Osteoblast (primary cell): ENCODE measurements at regions not wholly inside any gene's neighbourhood (a gene's known extent, or its start where the extent isn't known, plus 50 kb on each side); places are given as distances from the start of the nearest gene placed in this dataset.

ENCODE experiments used
- DNase-seq: peaks from one replicate; pipeline ENCODE4 v3.0.0; 2011; ENCODE audit warnings: low spot score, mixed read lengths; ENCODE audit not compliant: insufficient read length; ENCODE audit errors: missing footprints
- H2AFZ ChIP-seq: 2 replicates; pipeline ENCODE4 v1.6.0; 2011; ENCODE audit warnings: mild to moderate bottlenecking, low read length
- H3K27ac ChIP-seq: 2 replicates; pipeline ENCODE4 v1.5.1; 2011; ENCODE audit warnings: mild to moderate bottlenecking, low read depth, low read length, moderate library complexity
- H3K27me3 ChIP-seq: 2 replicates; pipeline ENCODE4 v1.6.0; 2012; ENCODE audit warnings: mild to moderate bottlenecking, control low read depth, inconsistent platforms, low read length, moderate library complexity; ENCODE audit not compliant: insufficient read depth
- H3K36me3 ChIP-seq: 2 replicates; pipeline ENCODE4 v1.5.1; 2011; ENCODE audit warnings: mild to moderate bottlenecking, low read length, control low read depth, moderate library complexity; ENCODE audit not compliant: insufficient read depth
- H3K4me1 ChIP-seq: 2 replicates; pipeline ENCODE4 v1.5.1; 2011; ENCODE audit warnings: mild to moderate bottlenecking, low read length, control low read depth, moderate library complexity; ENCODE audit not compliant: insufficient read depth
- H3K4me2 ChIP-seq: 2 replicates; pipeline ENCODE4 v1.6.0; 2011; ENCODE audit warnings: mild to moderate bottlenecking, low read length; ENCODE audit not compliant: insufficient read depth
- H3K4me3 ChIP-seq: fragments of 200-600 bp; sonication (generic); 3 replicates; pipeline ENCODE4 v1.5.1; 2012; ENCODE audit warnings: mild to moderate bottlenecking, low read length, inconsistent platforms; ENCODE audit not compliant: insufficient read depth
- H3K79me2 ChIP-seq: 2 replicates; pipeline ENCODE4 v1.6.0; 2012; ENCODE audit warnings: mild to moderate bottlenecking, low read length, control low read depth, inconsistent platforms; ENCODE audit not compliant: insufficient read depth
- H3K9me3 ChIP-seq: 2 replicates; pipeline ENCODE4 v1.5.1; 2011; ENCODE audit warnings: low read depth, low read length, control low read depth
- H4K20me1 ChIP-seq: 2 replicates; pipeline ENCODE4 v1.6.0; 2012; ENCODE audit warnings: mild to moderate bottlenecking, low read length, control low read depth; ENCODE audit not compliant: insufficient read depth
- TF ChIP-seq, protein P1 (sequence below): IDR thresholded peaks from 2 replicates; pipeline ENCODE4 v1.5.1; 2011; ENCODE audit warnings: mild to moderate bottlenecking, low read depth, low read length, moderate library complexity; ENCODE audit errors: extremely low read depth

DNA sequence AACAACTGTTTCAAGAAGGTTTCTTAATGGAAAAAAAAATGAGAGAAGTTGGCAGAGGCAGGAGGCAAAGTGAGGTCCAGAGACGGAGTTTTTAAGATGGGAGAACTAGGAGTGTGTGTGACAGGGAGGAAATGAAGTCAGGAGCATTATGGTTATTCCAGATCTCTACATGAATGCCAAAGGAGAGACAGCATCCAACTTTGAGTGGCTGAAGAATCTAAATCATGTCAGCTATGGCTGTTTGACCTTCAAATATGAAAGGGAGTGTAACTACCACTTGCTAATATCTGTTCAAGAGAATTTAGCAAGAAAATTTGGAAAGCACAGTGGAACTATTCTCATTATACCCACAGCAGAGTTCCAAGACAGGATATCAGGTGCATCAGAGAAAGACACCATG is 81.2 kb upstream of the CCBE1 start:
- H3K27me3 ChIP-seq = no peaks in the 10 kb centered on the region
- no peaks in the 10 kb centered on the region for H3K36me3 ChIP-seq
- TF ChIP-seq, protein P1, sequence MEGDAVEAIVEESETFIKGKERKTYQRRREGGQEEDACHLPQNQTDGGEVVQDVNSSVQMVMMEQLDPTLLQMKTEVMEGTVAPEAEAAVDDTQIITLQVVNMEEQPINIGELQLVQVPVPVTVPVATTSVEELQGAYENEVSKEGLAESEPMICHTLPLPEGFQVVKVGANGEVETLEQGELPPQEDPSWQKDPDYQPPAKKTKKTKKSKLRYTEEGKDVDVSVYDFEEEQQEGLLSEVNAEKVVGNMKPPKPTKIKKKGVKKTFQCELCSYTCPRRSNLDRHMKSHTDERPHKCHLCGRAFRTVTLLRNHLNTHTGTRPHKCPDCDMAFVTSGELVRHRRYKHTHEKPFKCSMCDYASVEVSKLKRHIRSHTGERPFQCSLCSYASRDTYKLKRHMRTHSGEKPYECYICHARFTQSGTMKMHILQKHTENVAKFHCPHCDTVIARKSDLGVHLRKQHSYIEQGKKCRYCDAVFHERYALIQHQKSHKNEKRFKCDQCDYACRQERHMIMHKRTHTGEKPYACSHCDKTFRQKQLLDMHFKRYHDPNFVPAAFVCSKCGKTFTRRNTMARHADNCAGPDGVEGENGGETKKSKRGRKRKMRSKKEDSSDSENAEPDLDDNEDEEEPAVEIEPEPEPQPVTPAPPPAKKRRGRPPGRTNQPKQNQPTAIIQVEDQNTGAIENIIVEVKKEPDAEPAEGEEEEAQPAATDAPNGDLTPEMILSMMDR = no peak
- no peaks in the 10 kb centered on the region for H3K79me2 ChIP-seq
- no peak overlapping the region for H3K4me3 ChIP-seq
- H2AFZ ChIP-seq = no peak overlapping the region
- no peak for DNase-seq
- H4K20me1 ChIP-seq = no peaks in the 10 kb centered on the region
- no peak overlapping the region for H3K4me2 ChIP-seq
- no peak overlapping the region for H3K27ac ChIP-seq
- no peaks in the 10 kb centered on the region for H3K9me3 ChIP-seq
- peaks cover 22% of the 10 kb centered on the region for H3K4me1 ChIP-seq

DNA sequence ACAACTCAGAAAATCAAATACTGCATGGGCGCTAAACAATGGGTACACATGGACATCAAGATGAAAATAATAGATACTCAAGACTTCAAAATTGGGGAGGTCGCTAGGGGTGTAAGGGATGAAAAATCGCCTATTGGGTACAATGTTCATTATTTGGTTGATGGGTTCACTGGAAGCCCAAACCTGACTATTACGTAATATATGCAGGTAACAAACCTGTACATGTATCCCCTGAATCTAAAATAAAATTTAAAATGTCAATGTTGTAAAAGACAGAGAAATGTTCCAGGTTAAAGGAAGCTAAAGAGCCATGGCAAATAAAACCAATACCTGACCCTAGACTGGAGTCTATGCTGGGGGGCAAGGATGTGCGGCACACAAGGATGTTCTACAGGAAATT is 80.4 kb upstream of the CCBE1 start:
- H4K20me1 ChIP-seq = no peaks in the 10 kb centered on the region
- H3K36me3 ChIP-seq = no peaks in the 10 kb centered on the region
- no peak for DNase-seq
- H3K27me3 ChIP-seq = no peaks in the 10 kb centered on the region
- no peaks in the 10 kb centered on the region for H3K9me3 ChIP-seq
- no peak overlapping the region for H2AFZ ChIP-seq
- H3K79me2 ChIP-seq = no peaks in the 10 kb centered on the region
- no peak overlapping the region for H3K27ac ChIP-seq
- H3K4me2 ChIP-seq = no peak overlapping the region
- TF ChIP-seq, protein P1 = no peak
- peaks cover 15% of the 10 kb centered on the region for H3K4me1 ChIP-seq
- no peak overlapping the region for H3K4me3 ChIP-seq

DNA sequence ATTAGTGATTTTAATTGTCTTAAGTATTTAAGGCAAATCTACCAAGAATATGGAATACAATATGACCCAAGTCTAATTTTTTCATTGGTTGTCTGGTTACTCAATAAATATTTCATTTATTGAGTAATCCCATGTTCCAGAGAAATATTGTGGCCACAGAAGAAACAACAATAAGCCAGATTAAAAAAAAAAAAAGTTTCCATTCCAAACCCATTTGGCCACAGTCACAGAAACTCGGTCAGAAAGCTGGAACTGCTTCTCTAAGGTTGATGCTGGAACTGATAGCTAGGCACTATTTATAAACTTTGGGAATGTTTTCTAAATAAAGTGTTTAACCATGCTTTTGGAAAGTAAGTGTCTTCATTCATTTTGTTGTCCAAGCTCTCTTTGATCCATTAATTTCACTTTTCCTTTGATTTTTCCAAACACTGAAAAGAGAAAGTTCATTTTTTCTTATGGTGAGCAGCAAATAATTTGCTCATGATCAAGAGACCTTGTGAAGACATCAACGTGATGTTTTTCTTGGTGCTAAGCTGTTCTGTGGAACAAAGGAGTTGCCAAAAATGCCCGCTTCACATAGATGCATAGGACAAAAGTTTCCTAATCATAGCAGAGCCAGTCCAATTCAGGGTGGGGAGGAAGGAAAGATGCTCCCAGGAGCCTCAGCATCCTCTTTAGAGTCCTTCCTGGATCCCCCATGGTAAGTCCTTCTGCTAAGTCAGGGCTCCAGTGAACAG is 72.1 kb upstream of the CCBE1 start:
- H3K4me2 ChIP-seq = peak overlapping the region; percentile 56
- no peak for DNase-seq
- TF ChIP-seq, protein P1 = no peak
- H3K4me1 ChIP-seq = peaks cover 16% of the 10 kb centered on the region
- H3K36me3 ChIP-seq = no peaks in the 10 kb centered on the region
- H2AFZ ChIP-seq = peak overlapping the region; percentile 14
- H3K27me3 ChIP-seq = no peaks in the 10 kb centered on the region
- H3K79me2 ChIP-seq = no peaks in the 10 kb centered on the region
- no peaks in the 10 kb centered on the region for H4K20me1 ChIP-seq
- no peaks in the 10 kb centered on the region for H3K9me3 ChIP-seq
- H3K27ac ChIP-seq = peak overlapping the region; percentile 35
- H3K4me3 ChIP-seq = peak overlapping the region; percentile 30

DNA sequence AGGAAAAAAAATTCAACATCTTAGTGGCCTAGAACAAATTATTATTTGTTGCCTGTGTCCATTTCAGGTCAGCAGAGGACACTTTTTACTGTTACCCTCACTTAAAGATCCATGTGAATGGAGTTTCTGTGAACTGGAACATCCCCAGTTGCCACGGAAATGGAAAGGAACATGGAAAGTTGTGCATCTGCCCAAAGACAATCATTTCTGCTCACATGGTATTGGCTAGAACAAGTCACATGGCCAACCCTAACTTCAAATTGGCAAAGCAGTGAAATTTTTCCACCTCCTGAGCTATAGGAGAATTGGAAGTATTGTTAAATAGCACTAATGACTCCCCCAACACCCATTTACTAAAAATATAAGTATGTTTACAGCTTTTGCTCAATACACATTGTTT is 71.2 kb upstream of the CCBE1 start:
- Histone ChIP-seq H2AFZ (no peak overlapping the region), H4K20me1 (no peaks in the 10 kb centered on the region), H3K79me2 (no peaks in the 10 kb centered on the region), H3K36me3 (no peaks in the 10 kb centered on the region), H3K27ac (peak overlapping the region; percentile 8), H3K4me2 (no peak overlapping the region), H3K4me1 (peaks cover 16% of the 10 kb centered on the region), H3K27me3 (no peaks in the 10 kb centered on the region), H3K4me3 (no peak overlapping the region), H3K9me3 (no peaks in the 10 kb centered on the region)
- no peak for DNase-seq
- TF ChIP-seq, protein P1 = no peak
